HCT116 (cell line): ENCODE measurements at regions not wholly inside any gene's neighbourhood (a gene's known extent, or its start where the extent isn't known, plus 50 kb on each side); places are given as distances from the start of the nearest gene placed in this dataset.

Source experiments
- ATAC-seq: fragments of 200-7000 bp; cut with Tn5 transposase; 2 replicates; pipeline ENCODE4 v1.9.1; 2020; ENCODE audit warnings: mild to moderate bottlenecking, moderate library complexity
- BruUV-seq: library from RNA; stranded (reverse); fragments of 400-500 nt; replicated peaks from 2 replicates; lab custom pipeline; 2021; lab: Mats Ljungman, UMichigan
- CTCF ChIA-PET: fragments of 300-600 bp; sonication (Branson Sonifier 250); formaldehyde crosslinking; loops from one replicate; lab custom pipeline; 2021; ENCODE audit warnings: antibody characterized with exemption; lab: Charles Lee
- POLR2A ChIA-PET: fragments of 300-600, 350-600 bp; sonication (Branson Sonifier 250); formaldehyde crosslinking; loops from one replicate; lab custom pipeline; 2021; ENCODE audit warnings: antibody characterized with exemption; lab: Charles Lee
- RAD21 ChIA-PET, 2 experiments: fragments of 300-600 bp; sonication (Branson Sonifier 250); formaldehyde crosslinking; loops; one replicate each; lab custom pipeline; 2023; ENCODE audit warnings: low total read pairs in 2 of 2; ENCODE audit not compliant: uncharacterized antibody in 2 of 2, unreplicated experiment in 2 of 2, low non-redundant PET in 1 of 2; lab: Charles Lee
- DNase-seq: peaks from one replicate; pipeline ENCODE4 v3.0.0-alpha.2; 2010; ENCODE audit warnings: low read depth, low spot score
- H2AFZ ChIP-seq: fragments of 200-600 bp; shearing (Covaris generic), sonication (generic); 2 replicates; pipeline ENCODE4 v1.6.1; 2017; ENCODE audit warnings: low read depth, mixed run types, mixed read lengths, antibody characterized with exemption, low read length; ENCODE audit not compliant: poor library complexity, severe bottlenecking
- H3K27ac ChIP-seq: 2 replicates; pipeline ENCODE4 v1.5.1; 2012; ENCODE audit warnings: low read depth, low read length
- H3K27me3 ChIP-seq: fragments of 200-600 bp; sonication (generic); 2 replicates; pipeline ENCODE4 v1.6.1; 2016; ENCODE audit warnings: mixed run types, low read length, mixed read lengths; ENCODE audit not compliant: insufficient read depth
- H3K36me3 ChIP-seq, 2 experiments: fragments of 200-500 bp in 1 of 2; fragments of 200-600 bp in 1 of 2; sonication (Bioruptor generic) in 1 of 2; sonication (generic) in 1 of 2; 2 replicates each; pipeline versions ENCODE4 v1.5.1 to v1.6.1; 2014 to 2016; ENCODE audit warnings: low read length in 2 of 2, inconsistent platforms in 1 of 2, mixed read lengths in 1 of 2, mixed run types in 1 of 2; ENCODE audit not compliant: insufficient read depth in 2 of 2, control insufficient read depth in 1 of 2
- H3K4me1 ChIP-seq, 2 experiments: fragments of 200-600 bp in 1 of 2; sonication (generic) in 1 of 2; 2 replicates each; pipeline versions ENCODE4 v1.5.1 to v1.6.1; 2012 to 2017; ENCODE audit warnings: low read length in 2 of 2, inconsistent platforms in 1 of 2, mild to moderate bottlenecking in 1 of 2, mixed read lengths in 1 of 2, mixed run types in 1 of 2, moderate library complexity in 1 of 2; ENCODE audit not compliant: insufficient read depth in 2 of 2, control insufficient read depth in 1 of 2
- H3K4me2 ChIP-seq: fragments of 200-600 bp; sonication (generic); 2 replicates; pipeline ENCODE4 v1.6.1; 2017; ENCODE audit warnings: mixed run types, low read length, mixed read lengths
- H3K4me3 ChIP-seq, 2 experiments: fragments of 200-600 bp in 1 of 2; sonication (generic) in 1 of 2; replicated peaks in 1 of 2; 2 replicates each; pipeline ENCODE4 v1.5.1; 2011 to 2016; ENCODE audit warnings: low read length in 2 of 2, control low read depth in 1 of 2, low read depth in 1 of 2, mild to moderate bottlenecking in 1 of 2, mixed read lengths in 1 of 2, mixed run types in 1 of 2
- H3K79me2 ChIP-seq: fragments of 200-600 bp; sonication (generic); 2 replicates; pipeline ENCODE4 v1.6.1; 2017; ENCODE audit warnings: mild to moderate bottlenecking, mixed run types, low read length, moderate library complexity, mixed read lengths; ENCODE audit not compliant: insufficient read depth
- H3K9ac ChIP-seq: fragments of 200-600 bp; sonication (generic); 2 replicates; pipeline ENCODE4 v1.6.1; 2016; ENCODE audit warnings: low read length, mixed read lengths
- H3K9me2 ChIP-seq: fragments of 200-600 bp; sonication (generic), shearing (Covaris generic); 2 replicates; pipeline ENCODE4 v1.6.1; 2017; ENCODE audit warnings: mixed run types, mild to moderate bottlenecking, moderate library complexity; ENCODE audit not compliant: insufficient read depth
- H3K9me3 ChIP-seq, 2 experiments: fragments of 200-500 bp in 1 of 2; fragments of 200-600 bp in 1 of 2; sonication (Bioruptor generic) in 1 of 2; sonication (generic) in 1 of 2; 2 replicates each; pipeline ENCODE4 v1.6.1; 2014 to 2017; ENCODE audit warnings: low read length in 2 of 2, mixed read lengths in 2 of 2, inconsistent platforms in 1 of 2, low read depth in 1 of 2, mild to moderate bottlenecking in 1 of 2, mixed run types in 1 of 2, moderate library complexity in 1 of 2; ENCODE audit not compliant: control insufficient read depth in 1 of 2, insufficient read depth in 1 of 2
- H4K20me1 ChIP-seq: fragments of 200-600 bp; sonication (generic), shearing (Covaris generic); 2 replicates; pipeline ENCODE4 v1.6.1; 2017; ENCODE audit warnings: mixed run types, mild to moderate bottlenecking, moderate library complexity; ENCODE audit not compliant: insufficient read depth
- CEBPB ChIP-seq: IDR thresholded peaks from 2 replicates; pipeline ENCODE4 v1.6.1; 2012; ENCODE audit warnings: low read depth
- EGR1 ChIP-seq: IDR thresholded peaks from 2 replicates; pipeline ENCODE4 v1.6.1; 2012; ENCODE audit warnings: low read depth
- ELF1 ChIP-seq: IDR thresholded peaks from 2 replicates; pipeline ENCODE4 v1.6.1; 2012; ENCODE audit warnings: low read depth, borderline replicate concordance
- EZH2 ChIP-seq: fragments of 200-600 bp; sonication (generic); IDR thresholded peaks from 2 replicates; pipeline ENCODE4 v1.6.1; 2017; ENCODE audit warnings: antibody characterized with exemption, mixed run types
- EZH2phosphoT487 ChIP-seq: fragments of 200-600 bp; IDR thresholded peaks from 2 replicates; pipeline ENCODE4 v1.6.1; 2018; ENCODE audit warnings: antibody characterized with exemption, borderline replicate concordance
- FOSL1 ChIP-seq: IDR thresholded peaks from 2 replicates; pipeline ENCODE4 v1.6.1; 2012; ENCODE audit warnings: low read depth
- JUND ChIP-seq: IDR thresholded peaks from 2 replicates; pipeline ENCODE4 v1.6.1; 2012
- POLR2A ChIP-seq: IDR thresholded peaks from 2 replicates; pipeline ENCODE4 v1.7.0; 2011; ENCODE audit warnings: borderline replicate concordance; ENCODE audit not compliant: insufficient read depth, insufficient read length; ENCODE audit errors: extremely low read depth
- POLR2AphosphoS5 ChIP-seq: IDR thresholded peaks from 2 replicates; pipeline ENCODE4 v1.6.1; 2011; ENCODE audit warnings: mild to moderate bottlenecking, low read depth, low read length, moderate library complexity
- SIN3A ChIP-seq: IDR thresholded peaks from 2 replicates; pipeline ENCODE4 v1.6.1; 2012; ENCODE audit warnings: low read depth
- SP1 ChIP-seq: IDR thresholded peaks from 2 replicates; pipeline ENCODE4 v1.6.1; 2012; ENCODE audit warnings: low read depth
- SRF ChIP-seq: IDR thresholded peaks from 2 replicates; pipeline ENCODE4 v1.6.1; 2012; ENCODE audit warnings: low read depth
- YY1 ChIP-seq: IDR thresholded peaks from 2 replicates; pipeline ENCODE4 v1.6.1; 2011; ENCODE audit warnings: low read length, low read depth, moderate library complexity, mild to moderate bottlenecking; ENCODE audit not compliant: insufficient replicate concordance; ENCODE audit errors: extremely low read depth
- ZFX ChIP-seq: fragments of 450-650 bp; IDR thresholded peaks from 2 replicates; pipeline ENCODE4 v1.6.1; 2017
- intact Hi-C: fragments of 100-400 bp; cut with micrococcal nuclease; formaldehyde crosslinking; loops from 2 replicates; pipeline ENCODE4 v1.10.0; 2022
- TF ChIP-seq, protein P1 (sequence below): IDR thresholded peaks from 2 replicates; pipeline ENCODE4 v1.6.1; 2012
- TF ChIP-seq, protein P2 (sequence below): IDR thresholded peaks from 2 replicates; pipeline ENCODE4 v1.6.1; 2011; ENCODE audit warnings: mild to moderate bottlenecking, low read length, moderate library complexity; ENCODE audit not compliant: insufficient replicate concordance; ENCODE audit errors: extremely low read depth

DNA sequence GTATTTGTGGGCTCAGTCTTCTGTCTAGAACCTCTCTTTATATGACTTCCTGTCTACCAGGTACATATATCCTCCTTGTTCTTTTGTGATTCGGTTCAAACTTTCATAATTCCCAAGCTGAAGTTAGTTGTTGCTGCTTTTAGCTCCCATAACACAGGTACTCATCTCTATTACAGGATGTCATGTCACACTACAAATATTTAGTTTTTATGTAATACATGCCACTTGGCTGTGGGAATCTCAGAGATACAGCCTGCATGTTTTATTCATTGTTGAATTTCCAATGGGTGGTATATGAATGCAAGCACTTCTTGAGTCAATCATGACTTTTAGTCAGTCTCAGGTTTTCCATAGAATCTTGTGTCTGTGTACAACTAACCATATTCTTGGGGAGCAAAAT, 122.7 kb downstream of the SINHCAF start:
- no peak for DNase-seq
- Histone ChIP-seq H3K9ac (no peak overlapping the region), H3K27ac (no peak overlapping the region), H3K27me3 (0 out of 2 replicates have a peak, but pooled peaks cover 4% of the 10 kb centered on the region), H2AFZ (no peak overlapping the region), H3K9me2 (no peaks in the 10 kb centered on the region), H3K79me2 (no peaks in the 10 kb centered on the region), H3K4me3 (no peak overlapping the region), H3K4me1 (peaks cover 3 to 17% of the 10 kb centered on the region in 2 experiments; a peak in 3 of 4 replicates), H3K4me2 (no peak overlapping the region), H3K9me3 (no peaks in the 10 kb centered on the region), H3K36me3 (no peaks in the 10 kb centered on the region), H4K20me1 (no peaks in the 10 kb centered on the region)
- no peak for ATAC-seq
- CTCF ChIA-PET = no interaction called here
- TF ChIP-seq, protein P1, sequence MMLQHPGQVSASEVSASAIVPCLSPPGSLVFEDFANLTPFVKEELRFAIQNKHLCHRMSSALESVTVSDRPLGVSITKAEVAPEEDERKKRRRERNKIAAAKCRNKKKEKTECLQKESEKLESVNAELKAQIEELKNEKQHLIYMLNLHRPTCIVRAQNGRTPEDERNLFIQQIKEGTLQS = no peak
- TF ChIP-seq ZFX = no peak
- no peak for TF ChIP-seq EGR1
- TF ChIP-seq SP1 = no peak
- TF ChIP-seq JUND = no peak
- TF ChIP-seq, protein P2, sequence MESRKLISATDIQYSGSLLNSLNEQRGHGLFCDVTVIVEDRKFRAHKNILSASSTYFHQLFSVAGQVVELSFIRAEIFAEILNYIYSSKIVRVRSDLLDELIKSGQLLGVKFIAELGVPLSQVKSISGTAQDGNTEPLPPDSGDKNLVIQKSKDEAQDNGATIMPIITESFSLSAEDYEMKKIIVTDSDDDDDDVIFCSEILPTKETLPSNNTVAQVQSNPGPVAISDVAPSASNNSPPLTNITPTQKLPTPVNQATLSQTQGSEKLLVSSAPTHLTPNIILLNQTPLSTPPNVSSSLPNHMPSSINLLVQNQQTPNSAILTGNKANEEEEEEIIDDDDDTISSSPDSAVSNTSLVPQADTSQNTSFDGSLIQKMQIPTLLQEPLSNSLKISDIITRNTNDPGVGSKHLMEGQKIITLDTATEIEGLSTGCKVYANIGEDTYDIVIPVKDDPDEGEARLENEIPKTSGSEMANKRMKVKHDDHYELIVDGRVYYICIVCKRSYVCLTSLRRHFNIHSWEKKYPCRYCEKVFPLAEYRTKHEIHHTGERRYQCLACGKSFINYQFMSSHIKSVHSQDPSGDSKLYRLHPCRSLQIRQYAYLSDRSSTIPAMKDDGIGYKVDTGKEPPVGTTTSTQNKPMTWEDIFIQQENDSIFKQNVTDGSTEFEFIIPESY = no peak
- TF ChIP-seq POLR2AphosphoS5 = no peak
- TF ChIP-seq EZH2phosphoT487 = no peak
- no peak for TF ChIP-seq EZH2
- no peak for TF ChIP-seq YY1
- TF ChIP-seq ELF1 = no peak
- no peak for TF ChIP-seq CEBPB
- no peak for TF ChIP-seq SRF
- no peak for TF ChIP-seq SIN3A
- no peak for TF ChIP-seq FOSL1
- TF ChIP-seq POLR2A = no peak
- POLR2A ChIA-PET = no interaction called here
- intact Hi-C loops = no loop called here
- RAD21 ChIA-PET = no interaction called here
- BruUV-seq = no TSS peak
